GM12872 (cell line): ENCODE measurements at regions not wholly inside any gene's neighbourhood (a gene's known extent, or its start where the extent isn't known, plus 50 kb on each side); places are given as distances from the start of the nearest gene placed in this dataset.

Experiments
- TF ChIP-seq, protein P1 (sequence below): IDR thresholded peaks from 3 replicates; pipeline ENCODE4 v1.5.1; 2011; ENCODE audit warnings: low read depth, mild to moderate bottlenecking, low read length, moderate library complexity; ENCODE audit not compliant: insufficient read depth

DNA sequence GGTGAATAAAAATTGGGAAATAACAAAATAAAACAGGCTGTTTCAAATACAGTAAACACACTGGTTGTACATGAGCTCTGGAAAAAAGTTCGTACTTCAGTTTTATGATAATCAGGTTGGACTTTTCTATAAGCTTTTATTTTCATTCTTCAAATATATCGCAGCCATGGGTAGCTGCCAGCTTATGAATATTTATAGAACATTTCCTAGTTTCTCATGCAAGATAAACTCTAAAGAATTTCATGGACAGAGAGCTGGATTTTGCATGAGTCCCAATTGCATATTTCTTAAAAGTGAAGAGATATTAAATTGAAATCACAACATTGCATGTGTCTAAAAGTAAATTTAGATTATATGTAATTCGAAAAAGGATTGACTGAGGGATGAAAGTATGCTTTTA lies 827.6 kb downstream of the SLC6A15 start:
- TF ChIP-seq, protein P1, sequence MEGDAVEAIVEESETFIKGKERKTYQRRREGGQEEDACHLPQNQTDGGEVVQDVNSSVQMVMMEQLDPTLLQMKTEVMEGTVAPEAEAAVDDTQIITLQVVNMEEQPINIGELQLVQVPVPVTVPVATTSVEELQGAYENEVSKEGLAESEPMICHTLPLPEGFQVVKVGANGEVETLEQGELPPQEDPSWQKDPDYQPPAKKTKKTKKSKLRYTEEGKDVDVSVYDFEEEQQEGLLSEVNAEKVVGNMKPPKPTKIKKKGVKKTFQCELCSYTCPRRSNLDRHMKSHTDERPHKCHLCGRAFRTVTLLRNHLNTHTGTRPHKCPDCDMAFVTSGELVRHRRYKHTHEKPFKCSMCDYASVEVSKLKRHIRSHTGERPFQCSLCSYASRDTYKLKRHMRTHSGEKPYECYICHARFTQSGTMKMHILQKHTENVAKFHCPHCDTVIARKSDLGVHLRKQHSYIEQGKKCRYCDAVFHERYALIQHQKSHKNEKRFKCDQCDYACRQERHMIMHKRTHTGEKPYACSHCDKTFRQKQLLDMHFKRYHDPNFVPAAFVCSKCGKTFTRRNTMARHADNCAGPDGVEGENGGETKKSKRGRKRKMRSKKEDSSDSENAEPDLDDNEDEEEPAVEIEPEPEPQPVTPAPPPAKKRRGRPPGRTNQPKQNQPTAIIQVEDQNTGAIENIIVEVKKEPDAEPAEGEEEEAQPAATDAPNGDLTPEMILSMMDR, result no peak

DNA sequence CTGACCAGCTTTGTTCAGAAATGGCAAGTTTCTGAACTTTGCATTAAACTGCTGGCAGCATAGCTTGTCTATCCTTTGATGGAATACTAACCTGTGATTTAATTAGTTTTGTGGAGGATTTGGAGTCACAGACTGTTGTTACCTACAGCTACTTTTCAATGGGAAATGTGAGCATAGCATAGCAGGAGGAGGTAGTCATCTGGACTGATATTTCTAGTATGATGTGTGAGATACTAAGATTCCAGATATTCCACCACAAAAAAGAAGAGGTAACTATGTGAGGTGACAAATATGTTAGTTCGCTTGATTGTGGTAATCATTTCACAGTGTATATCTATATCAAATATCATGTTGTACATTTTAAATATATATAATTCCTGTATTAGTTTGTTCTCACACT lies 833.0 kb downstream of the SLC6A15 start:
- TF ChIP-seq, protein P1, result no peak

DNA sequence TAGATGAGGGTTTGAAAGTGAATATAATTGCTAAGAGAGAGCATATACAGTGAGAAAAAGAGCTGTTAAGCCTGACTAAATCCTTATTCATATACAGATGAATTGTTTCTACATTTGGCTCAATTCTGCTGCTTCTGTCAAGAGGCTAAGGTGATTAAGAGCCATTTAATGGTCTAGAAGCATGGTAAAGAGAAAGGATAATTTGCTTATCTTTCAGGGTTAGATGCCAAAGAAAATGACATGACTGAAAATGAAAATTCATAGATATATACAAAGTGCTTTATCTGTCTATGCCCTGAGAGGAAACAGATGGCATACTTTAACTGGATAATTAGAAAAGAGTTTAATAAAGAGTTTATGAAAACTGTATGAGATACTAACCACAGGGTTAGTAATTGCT lies 834.9 kb downstream of the SLC6A15 start:
- TF ChIP-seq, protein P1, result no peak

DNA sequence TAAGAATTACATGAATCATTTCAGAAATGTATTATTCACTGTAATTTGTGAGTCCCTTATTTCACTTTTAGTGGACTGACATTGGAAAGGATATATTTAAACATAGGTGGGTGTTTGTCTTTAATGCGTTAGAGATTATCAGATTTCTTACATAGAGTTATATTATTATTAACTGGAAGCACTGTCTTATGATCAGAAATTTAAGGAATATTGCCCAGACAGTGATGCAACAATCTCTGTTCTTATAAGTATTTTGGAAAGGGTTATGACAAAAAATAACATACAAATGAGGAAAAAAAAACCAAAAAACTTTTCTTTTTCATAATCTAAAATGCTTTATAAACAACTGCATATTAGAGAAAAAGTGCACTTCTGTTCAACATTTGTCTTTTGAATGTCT lies 836.6 kb downstream of the SLC6A15 start:
- TF ChIP-seq, protein P1, result no peak

DNA sequence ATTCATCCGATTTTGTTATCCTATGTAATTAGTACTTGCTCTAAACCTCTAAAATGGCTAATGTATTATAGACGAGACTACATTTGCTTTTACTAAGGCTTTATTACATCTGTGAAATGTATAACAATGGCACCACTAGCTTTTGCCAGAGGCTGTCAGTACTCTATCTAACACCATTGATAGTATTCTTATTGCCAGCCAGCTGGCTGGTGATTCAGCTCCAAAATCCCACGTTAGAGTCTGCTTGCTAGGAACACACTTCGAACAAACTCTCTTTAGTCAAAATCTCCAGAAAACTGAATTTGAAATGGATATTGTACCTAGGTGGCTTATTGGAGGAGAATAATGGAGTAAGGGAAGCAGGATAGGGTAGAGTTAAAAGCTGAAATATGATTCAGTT lies 839.2 kb downstream of the SLC6A15 start:
- TF ChIP-seq, protein P1, result no peak

DNA sequence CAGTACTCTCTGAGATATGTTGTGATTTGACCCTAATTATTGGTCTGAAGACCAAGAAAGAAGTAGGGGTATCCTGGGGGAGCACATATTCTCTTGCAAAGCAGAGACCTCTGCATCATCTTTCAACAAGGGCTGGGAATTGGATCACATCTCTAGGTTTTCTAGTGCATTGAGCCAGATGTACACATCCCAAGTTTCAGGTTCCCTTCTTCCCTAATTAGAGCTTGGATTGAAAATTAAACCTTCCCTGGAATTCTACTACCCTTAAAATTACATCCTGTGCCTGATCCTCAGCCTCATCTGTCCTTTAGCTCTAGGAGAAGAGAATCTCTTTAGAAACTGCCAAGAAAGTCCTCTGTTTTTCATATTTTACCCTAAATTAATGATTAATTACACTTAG lies 839.6 kb downstream of the SLC6A15 start:
- TF ChIP-seq, protein P1, result no peak

DNA sequence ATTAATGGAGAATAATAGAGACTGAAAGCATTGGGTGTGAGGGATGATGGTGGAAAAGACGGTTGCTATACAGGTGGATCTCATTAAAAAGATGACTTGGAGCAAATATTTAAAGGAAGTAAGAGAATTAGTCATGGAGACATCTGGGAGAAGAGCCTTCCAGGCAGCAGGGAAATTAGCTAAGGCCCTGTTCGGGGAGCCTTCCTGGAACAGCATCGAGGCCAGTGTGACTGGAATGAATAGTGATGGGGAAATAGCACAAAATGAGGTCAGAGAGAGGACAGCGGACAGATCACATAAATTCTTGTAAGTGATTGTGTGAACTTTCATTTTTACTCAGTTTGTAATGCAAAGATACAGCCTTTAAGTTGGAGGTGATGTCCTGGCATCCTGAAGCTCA lies 842.3 kb downstream of the SLC6A15 start:
- TF ChIP-seq, protein P1, result no peak

DNA sequence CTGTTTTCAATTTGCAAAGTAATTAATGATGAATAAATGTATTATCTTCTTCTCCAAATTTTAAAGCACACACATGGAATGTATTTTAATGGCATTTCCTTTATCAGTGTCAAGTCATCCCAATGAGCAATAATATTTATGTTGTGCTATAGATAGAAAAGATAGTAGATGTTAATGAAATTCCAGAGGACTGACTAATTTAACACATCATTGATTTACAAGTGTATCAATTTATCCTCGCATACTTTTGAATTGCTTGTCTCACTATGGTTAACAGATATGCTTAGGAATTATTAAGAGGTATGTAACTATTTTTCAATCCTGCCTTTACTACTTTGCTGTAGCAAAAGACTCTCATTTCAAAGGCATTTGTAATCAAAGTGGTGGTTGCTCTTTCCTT lies 842.9 kb downstream of the SLC6A15 start:
- TF ChIP-seq, protein P1, result no peak
